UCSD-AML1 (cell line): ENCODE measurements at regions not wholly inside any gene's neighbourhood (a gene's known extent, or its start where the extent isn't known, plus 50 kb on each side); places are given as distances from the start of the nearest gene placed in this dataset.

ENCODE experiments used
- DNase-seq: peaks from one replicate; lab custom pipeline; 2025; ENCODE audit not compliant: unreplicated experiment; lab: John Stamatoyannopoulos, UW

- DNase-seq, result no peak
Measured at GRCh38 chrX:9191392-9191791, 157.5 kb upstream of the FAM9B start.

GRCh38 chrX:9195199-9195880, 161.4 kb upstream of the FAM9B start:
- no peak for DNase-seq

GRCh38 chrX:9196961-9197640, 163.2 kb upstream of the FAM9B start:
- no peak for DNase-seq

GRCh38 chrX:9204560-9204959, 170.6 kb upstream of the FAM9B start:
- no peak for DNase-seq

GRCh38 chrX:9205599-9206223, 171.8 kb upstream of the FAM9B start:
- no peak for DNase-seq

- DNase-seq, result no peak
Measured at GRCh38 chrX:9207142-9207541, 173.2 kb upstream of the FAM9B start.

GRCh38 chrX:9211269-9211668, 177.3 kb upstream of the FAM9B start:
- DNase-seq, result no peak

GRCh38 chrX:9221781-9222180, 187.9 kb upstream of the FAM9B start:
- DNase-seq, result no peak

GRCh38 chrX:9222299-9222698, 188.4 kb upstream of the FAM9B start:
- DNase-seq, result no peak

GRCh38 chrX:9227276-9227675, 193.3 kb upstream of the FAM9B start:
- DNase-seq, result no peak

GRCh38 chrX:9231491-9231890, 197.6 kb upstream of the FAM9B start:
- no peak for DNase-seq

GRCh38 chrX:9233141-9233540, 199.2 kb upstream of the FAM9B start:
- no peak for DNase-seq

- DNase-seq, result no peak
Measured at GRCh38 chrX:9234315-9234714, 200.4 kb upstream of the FAM9B start.

- no peak for DNase-seq
Measured at GRCh38 chrX:9235722-9236121, 201.8 kb upstream of the FAM9B start.

- no peak for DNase-seq
Measured at GRCh38 chrX:9240956-9241355, 207.0 kb upstream of the FAM9B start.

GRCh38 chrX:9241427-9241826, 207.5 kb upstream of the FAM9B start:
- no peak for DNase-seq

- DNase-seq, result no peak
Measured at GRCh38 chrX:9249051-9249846, 215.3 kb upstream of the FAM9B start.

GRCh38 chrX:9252182-9252581, 212.7 kb upstream of the TBL1X start:
- DNase-seq, result no peak

- no peak for DNase-seq
Measured at GRCh38 chrX:9253211-9253610, 211.6 kb upstream of the TBL1X start.

GRCh38 chrX:9257718-9258420, 207.0 kb upstream of the TBL1X start:
- DNase-seq, result no peak
